ENCODE measurements at regions not wholly inside any gene's neighbourhood (a gene's known extent, or its start where the extent isn't known, plus 50 kb on each side); places are given as distances from the start of the nearest gene placed in this dataset.

- H3K27ac Mint-ChIP-seq, result no peak overlapping the region
- no peaks in the 10 kb centered on the region for H3K36me3 Mint-ChIP-seq
- no peak for DNase-seq (ENCODE audit: extremely low spot score, unreplicated experiment)
- TF ChIP-seq, protein P1, sequence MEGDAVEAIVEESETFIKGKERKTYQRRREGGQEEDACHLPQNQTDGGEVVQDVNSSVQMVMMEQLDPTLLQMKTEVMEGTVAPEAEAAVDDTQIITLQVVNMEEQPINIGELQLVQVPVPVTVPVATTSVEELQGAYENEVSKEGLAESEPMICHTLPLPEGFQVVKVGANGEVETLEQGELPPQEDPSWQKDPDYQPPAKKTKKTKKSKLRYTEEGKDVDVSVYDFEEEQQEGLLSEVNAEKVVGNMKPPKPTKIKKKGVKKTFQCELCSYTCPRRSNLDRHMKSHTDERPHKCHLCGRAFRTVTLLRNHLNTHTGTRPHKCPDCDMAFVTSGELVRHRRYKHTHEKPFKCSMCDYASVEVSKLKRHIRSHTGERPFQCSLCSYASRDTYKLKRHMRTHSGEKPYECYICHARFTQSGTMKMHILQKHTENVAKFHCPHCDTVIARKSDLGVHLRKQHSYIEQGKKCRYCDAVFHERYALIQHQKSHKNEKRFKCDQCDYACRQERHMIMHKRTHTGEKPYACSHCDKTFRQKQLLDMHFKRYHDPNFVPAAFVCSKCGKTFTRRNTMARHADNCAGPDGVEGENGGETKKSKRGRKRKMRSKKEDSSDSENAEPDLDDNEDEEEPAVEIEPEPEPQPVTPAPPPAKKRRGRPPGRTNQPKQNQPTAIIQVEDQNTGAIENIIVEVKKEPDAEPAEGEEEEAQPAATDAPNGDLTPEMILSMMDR (conservative IDR thresholded peaks at IDR 0.05), result no peak
- no peak overlapping the region for H3K4me3 Mint-ChIP-seq
- H3K4me1 Mint-ChIP-seq (ENCODE audit: unreplicated experiment), result peaks cover 23% of the 10 kb centered on the region
- peaks cover 16% of the 10 kb centered on the region for H3K27me3 Mint-ChIP-seq
- H3K9me3 Mint-ChIP-seq, result peaks cover 4% of the 10 kb centered on the region
Observed at GRCh38 chr15:93283854-93284253, 194.8 kb upstream of the RGMA start.

GRCh38 chr15:93282808-93283207, 193.8 kb upstream of the RGMA start:
- peaks cover 17% of the 10 kb centered on the region for H3K4me1 Mint-ChIP-seq (ENCODE audit: unreplicated experiment)
- TF ChIP-seq, protein P1 (conservative IDR thresholded peaks at IDR 0.05), result no peak
- no peak overlapping the region for H3K4me3 Mint-ChIP-seq
- DNase-seq (ENCODE audit: extremely low spot score, unreplicated experiment), result no peak
- H3K27me3 Mint-ChIP-seq, result peaks cover 16% of the 10 kb centered on the region
- H3K9me3 Mint-ChIP-seq, result peaks cover 4% of the 10 kb centered on the region
- no peaks in the 10 kb centered on the region for H3K36me3 Mint-ChIP-seq
- no peak overlapping the region for H3K27ac Mint-ChIP-seq

DNA sequence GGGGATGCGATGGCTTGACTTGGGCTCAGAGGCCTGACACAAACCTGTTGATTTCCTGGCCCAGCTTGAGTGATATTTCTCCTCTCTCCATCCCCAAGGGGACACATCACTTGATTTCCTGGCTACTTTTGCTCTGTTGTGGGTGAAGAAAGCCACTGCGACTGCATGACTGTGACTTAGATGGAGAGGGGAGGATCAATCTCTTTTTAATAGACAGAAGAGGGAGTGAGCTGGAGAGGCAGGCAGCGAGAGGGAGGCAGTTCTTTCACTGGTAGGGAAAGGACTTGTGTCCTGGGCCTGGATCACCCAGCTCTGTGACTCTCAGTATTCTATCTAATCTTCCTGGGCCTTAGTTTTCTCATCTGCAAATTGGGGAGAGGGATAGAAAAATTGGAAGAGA, 189.8 kb upstream of the RGMA start:
- Mint-ChIP-seq H3K27ac (no peak overlapping the region), H3K27me3 (peaks cover 14% of the 10 kb centered on the region), H3K4me3 (no peak overlapping the region), H3K4me1 (ENCODE audit: unreplicated experiment) (peaks cover 12% of the 10 kb centered on the region), H3K9me3 (no peaks in the 10 kb centered on the region), H3K36me3 (no peaks in the 10 kb centered on the region)
- DNase-seq (ENCODE audit: extremely low spot score, unreplicated experiment), result no peak
- TF ChIP-seq, protein P1 (conservative IDR thresholded peaks at IDR 0.05), result no peak

DNA sequence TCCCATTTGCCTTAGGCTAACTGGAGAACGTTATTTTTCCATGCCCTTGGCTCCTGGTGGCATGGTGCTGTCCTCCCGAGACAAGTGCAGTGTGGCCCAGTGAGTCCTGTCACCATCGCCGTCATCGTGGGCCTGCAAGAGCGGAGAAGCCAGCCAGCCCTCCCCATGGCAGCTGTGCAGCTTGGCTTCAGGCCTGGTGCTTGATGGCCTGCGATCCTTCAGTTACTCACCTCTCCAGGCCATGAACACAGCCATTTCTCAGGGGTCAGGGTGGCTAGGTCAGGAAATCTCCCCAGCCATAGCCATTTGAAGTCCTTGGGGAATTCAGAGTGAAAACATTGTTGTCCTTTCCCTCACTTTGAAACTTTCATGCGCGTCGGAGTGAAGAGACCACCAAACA, 189.0 kb upstream of the RGMA start:
- Mint-ChIP-seq H3K36me3 (no peaks in the 10 kb centered on the region), H3K9me3 (no peaks in the 10 kb centered on the region), H3K4me1 (ENCODE audit: unreplicated experiment) (peaks cover 12% of the 10 kb centered on the region), H3K4me3 (no peak overlapping the region), H3K27me3 (peaks cover 11% of the 10 kb centered on the region), H3K27ac (no peak overlapping the region)
- TF ChIP-seq, protein P1 (conservative IDR thresholded peaks at IDR 0.05), result no peak
- no peak for DNase-seq (ENCODE audit: extremely low spot score, unreplicated experiment)

DNA sequence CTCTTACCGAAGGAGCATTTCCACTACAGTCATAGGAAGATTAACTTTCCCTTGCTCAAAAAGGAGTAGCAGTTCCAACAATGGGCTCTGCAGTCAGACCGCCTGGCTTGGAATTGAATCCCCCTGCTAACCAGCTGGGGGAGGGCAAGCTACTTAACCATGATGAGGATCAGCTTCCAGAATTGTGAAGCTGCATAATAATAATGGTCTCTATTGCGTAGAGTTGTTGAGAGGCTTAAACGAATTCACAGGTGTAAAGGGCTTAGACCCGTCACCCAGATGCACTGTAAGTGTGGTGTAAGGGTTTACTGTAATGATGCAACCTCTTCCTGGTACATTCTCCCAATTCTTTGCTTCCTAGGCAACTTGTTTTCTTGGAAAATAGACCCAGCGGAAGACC, 185.2 kb upstream of the RGMA start:
- H3K36me3 Mint-ChIP-seq, result no peaks in the 10 kb centered on the region
- H3K27me3 Mint-ChIP-seq, result peaks cover 4% of the 10 kb centered on the region
- peaks cover 9% of the 10 kb centered on the region for H3K9me3 Mint-ChIP-seq
- no peak overlapping the region for H3K4me3 Mint-ChIP-seq
- peaks cover 5% of the 10 kb centered on the region for H3K4me1 Mint-ChIP-seq (ENCODE audit: unreplicated experiment)
- H3K27ac Mint-ChIP-seq, result no peak overlapping the region
- TF ChIP-seq, protein P1 (conservative IDR thresholded peaks at IDR 0.05), result no peak
- DNase-seq (ENCODE audit: extremely low spot score, unreplicated experiment), result no peak

DNA sequence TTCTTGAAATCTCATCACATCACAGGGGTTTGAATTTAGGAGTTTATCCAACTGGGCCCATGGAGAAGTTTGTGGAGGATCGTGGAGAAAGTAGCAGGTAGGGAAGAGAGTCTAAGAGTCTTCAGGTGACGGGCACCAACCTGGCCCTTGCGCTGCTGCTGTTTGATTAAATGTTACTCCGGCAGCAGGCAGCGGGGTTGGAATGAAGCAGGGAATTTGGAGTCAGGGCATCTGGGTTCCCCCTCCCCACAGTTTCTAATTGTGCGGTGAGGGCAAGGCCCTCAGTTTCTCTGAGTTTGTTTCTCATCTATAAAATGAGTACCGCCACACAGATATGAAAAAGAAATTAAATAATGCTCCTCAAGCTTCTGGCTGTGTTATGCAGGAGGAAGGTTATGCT, 182.9 kb upstream of the RGMA start:
- TF ChIP-seq, protein P1 (conservative IDR thresholded peaks at IDR 0.05), result no peak
- no peaks in the 10 kb centered on the region for H3K36me3 Mint-ChIP-seq
- no peaks in the 10 kb centered on the region for H3K27me3 Mint-ChIP-seq
- H3K9me3 Mint-ChIP-seq, result peaks cover 12% of the 10 kb centered on the region
- no peak for DNase-seq (ENCODE audit: extremely low spot score, unreplicated experiment)
- no peak overlapping the region for H3K27ac Mint-ChIP-seq
- H3K4me1 Mint-ChIP-seq (ENCODE audit: unreplicated experiment), result peaks cover 5% of the 10 kb centered on the region
- no peak overlapping the region for H3K4me3 Mint-ChIP-seq
